ENCODE measurements at regions not wholly inside any gene's neighbourhood (a gene's known extent, or its start where the extent isn't known, plus 50 kb on each side); places are given as distances from the start of the nearest gene placed in this dataset.

DNA sequence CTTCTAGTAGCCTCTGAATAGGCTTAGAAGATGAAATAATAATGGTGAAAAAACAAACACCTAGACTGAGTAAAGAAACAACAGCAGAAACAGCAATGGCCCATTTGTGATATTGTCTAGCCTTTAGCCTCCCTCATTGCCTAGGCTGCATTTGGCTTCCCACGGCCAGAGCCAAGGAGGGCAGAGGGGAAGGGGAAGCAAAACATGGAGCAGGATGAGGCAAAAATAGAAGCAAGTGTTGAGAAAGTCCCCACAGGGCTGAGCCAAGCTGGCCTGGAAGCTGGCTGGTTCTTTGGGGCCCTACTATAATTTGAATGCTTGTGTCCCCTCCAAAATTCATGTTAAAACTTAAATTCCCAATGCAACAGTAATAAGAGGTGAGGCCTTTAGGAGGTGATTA lies 60.2 kb upstream of the KSR1 start:
- no peak for DNase-seq

DNA sequence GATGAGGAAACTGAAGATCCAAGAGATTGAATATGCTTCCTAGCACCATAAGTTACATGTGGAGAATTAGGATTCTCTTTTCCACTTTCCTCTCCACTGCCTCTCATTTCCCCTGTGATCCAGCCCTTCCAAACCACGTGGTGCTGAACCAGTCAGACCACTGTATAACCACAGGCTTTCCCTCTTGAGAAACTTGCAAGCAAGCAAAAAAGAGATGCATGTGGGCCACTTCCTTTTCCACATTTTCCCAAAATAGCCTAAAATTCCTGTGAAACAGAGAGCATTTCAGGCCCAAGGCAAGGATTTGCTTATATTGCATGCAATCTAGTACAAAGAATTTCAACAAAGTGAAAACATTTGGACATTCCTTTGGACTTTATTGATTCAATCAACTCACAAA lies 59.3 kb upstream of the KSR1 start:
- DNase-seq, result no peak

DNA sequence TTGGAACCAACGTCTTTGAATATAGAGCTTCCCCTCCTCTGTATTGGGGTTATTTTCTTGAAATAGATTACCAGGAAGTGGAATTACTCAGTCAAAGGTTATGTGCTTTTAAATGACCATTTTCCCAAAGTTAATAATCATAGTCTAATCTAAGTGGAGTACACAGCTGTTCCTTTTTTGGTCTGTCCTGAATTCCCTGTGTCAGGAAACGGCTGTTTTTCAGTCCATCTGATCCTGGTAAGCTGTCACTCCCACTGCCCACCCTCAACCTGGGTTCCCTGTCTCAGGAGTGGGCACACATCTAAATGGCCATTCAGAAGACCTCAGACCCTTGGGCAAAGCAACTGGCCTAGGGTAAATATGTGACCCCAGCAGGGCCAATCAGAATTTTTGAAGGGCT lies 57.6 kb upstream of the KSR1 start:
- no peak for DNase-seq

DNA sequence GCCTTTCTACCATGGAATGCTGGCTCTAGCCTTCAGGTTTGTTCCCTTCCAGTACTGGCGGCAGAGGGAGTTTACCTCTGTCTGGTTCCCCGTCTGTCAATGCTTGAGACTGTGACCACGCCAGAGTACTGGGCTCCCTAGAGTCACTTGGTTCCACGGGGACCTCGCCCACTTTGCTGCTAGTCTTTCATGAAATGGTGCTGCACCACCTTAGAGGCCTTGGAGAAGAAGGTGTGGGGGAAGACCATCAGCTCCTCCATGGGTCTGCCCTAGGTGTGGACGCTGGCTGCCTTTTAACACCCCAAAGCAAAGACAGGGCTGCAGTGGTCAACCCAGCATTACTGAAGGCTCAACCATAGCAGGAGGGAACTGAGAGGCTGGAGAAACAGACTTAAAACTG lies 55.3 kb upstream of the KSR1 start:
- no peak for DNase-seq

DNA sequence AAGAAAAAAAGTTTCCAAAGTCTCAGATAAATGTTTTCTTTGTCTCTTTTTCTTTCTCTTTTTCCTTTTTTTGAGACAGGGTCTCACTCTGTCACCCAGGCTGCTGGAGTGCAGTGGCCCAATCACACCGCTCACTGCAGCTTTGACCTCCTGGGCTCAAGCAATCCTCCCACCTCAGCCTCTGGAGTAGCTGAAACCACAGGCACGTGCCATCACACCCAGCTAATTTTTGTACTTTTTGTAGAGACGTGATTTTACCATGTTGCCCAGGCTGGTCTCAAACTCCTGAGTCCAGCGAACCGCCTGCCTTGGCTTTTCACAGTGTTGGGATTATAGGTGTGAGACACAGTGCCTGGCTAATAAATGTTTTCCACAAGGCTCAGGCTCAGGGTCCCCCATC lies 53.3 kb upstream of the KSR1 start:
- no peak for DNase-seq

DNA sequence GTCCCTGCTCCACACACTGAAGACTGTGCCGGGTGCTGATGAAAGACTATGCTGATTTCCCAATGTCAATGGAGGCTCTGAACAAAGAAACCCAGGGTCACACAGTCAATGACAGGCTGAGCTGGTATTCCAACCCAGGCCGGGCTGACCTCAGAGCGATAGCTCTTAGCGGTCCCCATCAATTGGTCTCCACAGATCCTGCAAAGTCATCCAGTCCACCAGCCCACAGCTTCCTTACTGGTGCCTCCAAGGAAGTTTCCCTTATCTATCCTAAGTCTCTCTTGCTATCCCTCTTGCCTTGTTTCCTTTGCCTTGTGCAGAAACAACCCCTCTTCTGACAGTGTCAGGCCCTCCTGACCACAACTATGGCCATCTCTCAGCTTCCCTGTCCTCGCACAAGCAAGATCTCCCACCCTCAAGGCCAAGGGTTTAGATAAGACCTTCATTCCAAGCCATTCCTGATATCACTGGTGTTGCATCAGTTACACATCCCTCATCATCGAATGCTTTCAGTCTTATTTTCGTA lies 52.7 kb upstream of the KSR1 start:
- no peak for DNase-seq

DNA sequence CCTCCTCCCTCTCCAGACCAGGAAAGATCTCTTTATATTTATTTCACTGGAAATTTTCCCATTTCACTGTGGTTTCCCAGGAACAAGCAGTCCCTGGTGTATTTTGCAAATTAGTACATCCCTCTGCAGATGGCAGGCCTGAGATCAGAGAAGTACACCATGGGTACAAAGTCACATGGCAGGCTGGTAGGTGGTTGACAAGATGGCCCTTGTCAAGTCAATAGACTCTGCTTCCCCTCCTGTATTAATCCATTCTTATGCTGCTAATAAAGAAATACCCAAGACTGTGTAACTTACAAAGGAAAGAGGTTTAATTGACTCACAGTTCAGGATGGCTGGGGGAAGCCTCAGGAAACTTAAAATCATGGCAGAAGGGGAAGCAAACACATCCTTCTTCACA lies 51.6 kb upstream of the KSR1 start:
- DNase-seq, result no peak
